Hepatocyte (in vitro differentiated cells): ENCODE measurements at regions not wholly inside any gene's neighbourhood (a gene's known extent, or its start where the extent isn't known, plus 50 kb on each side); places are given as distances from the start of the nearest gene placed in this dataset.

Experiments
- EZH2 ChIP-seq: fragments of 200-600 bp; sonication (generic); IDR thresholded peaks from 2 replicates; pipeline ENCODE4 v1.6.1; 2016; ENCODE audit warnings: antibody characterized with exemption, mild to moderate bottlenecking, borderline replicate concordance
- TF ChIP-seq, protein P1 (sequence below): fragments of 200-600 bp; sonication (generic); IDR thresholded peaks from 2 replicates; pipeline ENCODE4 v1.5.1; 2016; ENCODE audit warnings: antibody characterized with exemption, mild to moderate bottlenecking; ENCODE audit not compliant: poor library complexity

DNA sequence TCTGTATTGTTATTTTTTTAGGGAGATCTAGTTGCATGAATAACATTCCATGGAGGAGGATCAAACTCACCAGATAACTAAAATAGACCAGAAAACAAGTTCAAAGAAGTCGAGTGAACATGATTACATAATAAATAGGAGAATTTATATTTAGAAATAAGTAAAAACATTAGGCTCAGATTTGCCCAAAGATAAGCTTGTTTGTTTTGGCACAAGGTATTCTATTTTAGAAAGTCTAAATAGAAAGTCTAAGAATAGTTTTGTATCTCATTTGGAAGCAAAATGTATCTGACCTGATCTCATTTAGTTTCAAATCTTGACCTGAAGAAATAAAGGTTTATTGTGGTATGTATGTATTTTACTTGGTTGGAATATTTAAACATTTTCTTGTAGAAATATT is 670.6 kb upstream of the GALNTL6 start:
- TF ChIP-seq, protein P1, sequence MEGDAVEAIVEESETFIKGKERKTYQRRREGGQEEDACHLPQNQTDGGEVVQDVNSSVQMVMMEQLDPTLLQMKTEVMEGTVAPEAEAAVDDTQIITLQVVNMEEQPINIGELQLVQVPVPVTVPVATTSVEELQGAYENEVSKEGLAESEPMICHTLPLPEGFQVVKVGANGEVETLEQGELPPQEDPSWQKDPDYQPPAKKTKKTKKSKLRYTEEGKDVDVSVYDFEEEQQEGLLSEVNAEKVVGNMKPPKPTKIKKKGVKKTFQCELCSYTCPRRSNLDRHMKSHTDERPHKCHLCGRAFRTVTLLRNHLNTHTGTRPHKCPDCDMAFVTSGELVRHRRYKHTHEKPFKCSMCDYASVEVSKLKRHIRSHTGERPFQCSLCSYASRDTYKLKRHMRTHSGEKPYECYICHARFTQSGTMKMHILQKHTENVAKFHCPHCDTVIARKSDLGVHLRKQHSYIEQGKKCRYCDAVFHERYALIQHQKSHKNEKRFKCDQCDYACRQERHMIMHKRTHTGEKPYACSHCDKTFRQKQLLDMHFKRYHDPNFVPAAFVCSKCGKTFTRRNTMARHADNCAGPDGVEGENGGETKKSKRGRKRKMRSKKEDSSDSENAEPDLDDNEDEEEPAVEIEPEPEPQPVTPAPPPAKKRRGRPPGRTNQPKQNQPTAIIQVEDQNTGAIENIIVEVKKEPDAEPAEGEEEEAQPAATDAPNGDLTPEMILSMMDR: no peak
- TF ChIP-seq EZH2: no peak
